MM.1S (cell line): ENCODE measurements at regions not wholly inside any gene's neighbourhood (a gene's known extent, or its start where the extent isn't known, plus 50 kb on each side); places are given as distances from the start of the nearest gene placed in this dataset.

Source experiments
- CTCF ChIP-seq: fragments of 300-600 bp; sonication (generic); IDR thresholded peaks from 2 replicates; pipeline ENCODE4 v1.5.1; 2016; ENCODE audit warnings: antibody characterized with exemption, low read length, mixed read lengths
- EZH2 ChIP-seq: fragments of 300-600 bp; sonication (generic); optimal IDR thresholded peaks from 2 replicates; pipeline ENCODE3; 2017; ENCODE audit warnings: low read depth, mild to moderate bottlenecking, antibody characterized with exemption, low read length, mixed read lengths
- EZH2phosphoT487 ChIP-seq: fragments of 300-600 bp; sonication (generic); IDR thresholded peaks from 2 replicates; pipeline ENCODE4 v1.6.1; 2018; ENCODE audit warnings: antibody characterized with exemption, low read length

DNA sequence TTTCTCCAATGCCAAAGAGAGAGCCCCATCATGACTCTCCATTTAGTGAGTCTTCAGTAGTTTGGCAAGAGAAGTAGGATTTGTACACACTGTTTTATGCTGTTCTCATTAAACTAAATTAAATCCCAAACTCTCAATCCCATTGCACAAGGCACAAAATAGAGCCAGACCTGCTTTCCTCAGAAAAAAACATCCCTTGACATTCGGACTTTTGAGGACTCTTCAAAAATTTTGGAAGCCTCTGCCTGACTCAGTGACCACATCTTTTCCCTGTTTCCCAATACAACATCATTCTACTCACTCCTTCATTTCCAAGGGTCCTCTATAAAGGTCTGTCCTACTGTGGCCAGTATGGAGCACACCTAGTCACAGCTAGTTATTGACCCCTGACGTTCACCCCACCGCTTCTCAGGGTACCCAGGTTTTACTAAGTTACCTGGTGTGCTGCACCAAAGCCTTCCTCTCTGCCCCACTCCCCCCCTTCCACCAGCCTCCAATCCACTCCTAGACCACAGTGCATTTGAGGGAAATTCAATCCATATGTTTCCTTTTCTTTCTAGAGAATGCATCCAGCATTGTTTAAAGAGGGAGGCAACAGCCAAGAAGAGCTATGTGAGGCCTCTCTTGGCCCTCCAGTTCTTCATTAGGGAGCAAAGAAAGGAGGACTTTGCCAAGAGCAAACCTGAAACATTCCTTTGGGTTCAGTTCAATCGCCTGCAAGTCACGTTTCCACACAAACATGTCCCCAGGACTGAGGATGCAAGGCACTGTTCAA, 428.7 kb downstream of the PLPP3 start:
- TF ChIP-seq CTCF (no peak), EZH2 (no peak), EZH2phosphoT487 (no peak)
